Stimulated activated CD4-positive, alpha-beta T cell treated with anti-CD3 and anti-CD28 coated beads, Interleukin-15, amount 100 ng/mL, for 24 hours (primary cell): ENCODE measurements at regions not wholly inside any gene's neighbourhood (a gene's known extent, or its start where the extent isn't known, plus 50 kb on each side); places are given as distances from the start of the nearest gene placed in this dataset.
"Not testable (repeated sequence)": the region's sequence is repeated elsewhere in the genome, so short reads cannot be mapped to it uniquely, and the experiment has no call there.

Source experiments
- DNase-seq: peaks from one replicate; pipeline ENCODE4 v3.0.0-alpha.2; 2020

- no peak for DNase-seq
These were observed 68.0 kb downstream of the CBLN4 start for GRCh38 chr20:55937283-55937682.

DNA sequence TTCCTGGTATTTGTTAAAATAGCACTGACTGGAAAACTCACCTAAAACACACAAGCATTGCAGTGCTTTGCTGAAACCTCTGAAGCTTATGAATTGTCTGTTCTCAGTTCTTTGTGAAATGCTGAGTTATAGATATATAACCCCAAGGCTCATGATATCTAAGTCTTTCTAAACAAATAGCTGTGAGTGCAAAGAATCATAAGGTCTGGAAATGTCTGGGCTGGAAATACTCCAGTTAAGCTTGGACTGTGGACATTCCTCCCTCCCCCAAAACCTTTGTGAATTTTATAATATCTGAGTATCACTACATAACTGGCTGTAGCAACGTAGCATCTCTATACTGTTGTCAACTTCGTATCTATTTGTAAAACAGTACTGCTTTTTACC, 69.1 kb downstream of the CBLN4 start:
- DNase-seq: no peak

- no peak for DNase-seq
These were observed 69.7 kb downstream of the CBLN4 start for GRCh38 chr20:55935448-55936208.

- DNase-seq: no peak
These were observed 71.2 kb downstream of the CBLN4 start for GRCh38 chr20:55934146-55934545.

- DNase-seq: not testable (repeated sequence)
These were observed 74.4 kb downstream of the CBLN4 start for GRCh38 chr20:55930876-55931275.

DNA sequence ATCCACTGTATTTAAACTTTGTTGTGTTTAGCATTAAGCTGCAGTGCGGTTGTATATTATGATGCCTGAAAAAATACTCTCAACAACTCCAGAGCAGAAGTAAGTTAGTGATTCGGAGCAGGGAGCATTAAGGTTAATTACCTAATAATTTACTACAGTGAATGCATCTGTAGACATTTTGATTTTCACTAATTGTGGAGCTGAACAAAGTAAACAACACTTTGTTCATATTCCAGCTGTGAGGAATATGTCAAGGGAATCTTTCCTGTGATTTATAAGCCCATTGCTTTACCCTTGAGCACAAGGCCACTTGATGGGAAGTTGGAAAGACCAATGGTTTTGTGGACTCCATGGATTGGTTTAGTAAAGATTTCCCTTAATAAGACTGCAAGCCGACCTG, 77.1 kb downstream of the CBLN4 start:
- DNase-seq: no peak

DNA sequence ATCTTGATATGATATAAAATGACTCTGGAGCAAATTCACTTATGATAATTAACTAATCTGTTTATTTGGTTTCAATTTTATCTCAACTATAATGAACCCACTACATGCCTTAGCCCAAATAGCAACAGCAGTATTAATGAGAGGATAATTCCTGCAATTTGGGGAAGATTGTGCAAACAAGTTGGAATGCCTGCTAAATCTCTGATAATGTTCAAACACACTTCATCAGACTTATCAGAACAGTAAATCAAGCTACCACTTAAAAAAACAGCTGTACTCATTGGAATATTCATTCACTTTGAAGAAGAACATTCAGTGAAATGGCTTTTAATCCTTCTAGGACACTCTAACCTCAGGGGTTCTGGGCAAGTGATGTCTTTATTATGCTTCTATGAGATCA, 85.4 kb downstream of the CBLN4 start:
- DNase-seq: no peak

GRCh38 chr20:55919319-55919718, 86.0 kb downstream of the CBLN4 start:
- DNase-seq: no peak

GRCh38 chr20:55918471-55918870, 86.8 kb downstream of the CBLN4 start:
- no peak for DNase-seq

GRCh38 chr20:55893031-55893430, 112.3 kb downstream of the CBLN4 start:
- DNase-seq: no peak

GRCh38 chr20:55888685-55889084, 116.6 kb downstream of the CBLN4 start:
- no peak for DNase-seq

DNA sequence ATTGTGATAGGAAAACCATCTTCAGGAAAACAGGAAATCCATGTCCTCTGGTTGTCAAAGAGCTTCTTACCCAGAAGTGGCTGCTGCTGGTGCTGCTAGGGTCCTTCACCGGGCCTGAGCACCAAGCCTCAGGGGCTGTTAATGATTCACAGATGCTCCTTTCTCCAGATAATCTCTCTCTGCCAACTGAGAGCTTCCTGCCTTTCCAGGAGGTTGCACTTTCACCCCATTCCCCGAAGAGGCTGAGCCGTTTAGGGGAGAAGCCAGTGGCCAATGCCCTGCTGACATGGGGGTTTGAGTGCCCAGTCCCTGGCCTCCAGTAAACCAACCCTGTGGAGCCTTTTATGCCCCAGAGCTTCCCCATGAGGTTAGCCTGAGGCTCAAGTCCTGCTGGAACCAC, 122.4 kb downstream of the CBLN4 start:
- DNase-seq: no peak

GRCh38 chr20:55882286-55882685, 123.0 kb downstream of the CBLN4 start:
- DNase-seq: no peak

DNA sequence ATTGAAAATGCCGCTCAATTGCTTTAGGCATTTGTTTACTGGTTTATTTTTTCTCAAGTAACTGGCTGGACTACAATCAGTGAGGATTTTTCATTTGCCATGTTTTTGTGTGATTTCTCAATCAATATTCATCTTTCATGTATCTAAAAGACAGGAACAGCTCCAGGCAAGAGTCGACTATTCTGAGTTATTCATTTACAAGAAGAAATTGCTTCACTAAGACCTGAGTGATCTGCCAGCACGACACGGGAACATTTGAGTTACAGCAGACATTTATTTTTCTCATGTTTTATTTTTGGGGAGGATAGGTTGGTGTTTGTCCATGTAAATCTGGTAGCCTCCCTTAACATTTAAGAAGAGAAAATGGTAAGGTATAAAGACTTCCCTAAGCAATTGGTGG, 124.1 kb downstream of the CBLN4 start:
- no peak for DNase-seq

DNA sequence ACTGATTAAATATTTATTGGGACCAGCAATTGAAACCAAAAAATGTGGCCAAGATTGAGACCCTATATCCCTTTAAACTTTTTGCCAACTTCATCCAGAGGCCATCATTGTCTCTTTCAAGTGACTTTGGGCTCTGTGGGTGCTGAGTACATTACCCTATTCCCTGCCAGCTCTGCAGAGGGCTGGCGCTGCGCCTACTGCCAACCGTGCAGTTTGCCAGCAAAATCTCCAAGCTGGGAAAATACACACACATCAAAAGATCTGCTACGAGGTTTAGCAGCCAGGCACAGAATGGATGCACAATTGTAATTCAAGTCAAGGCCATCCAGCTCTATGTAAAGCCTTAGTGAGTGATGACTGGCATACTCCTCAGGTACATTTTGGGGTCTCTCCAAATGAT, 125.0 kb downstream of the CBLN4 start:
- DNase-seq: no peak

- DNase-seq: no peak
These were observed 150.3 kb downstream of the CBLN4 start for GRCh38 chr20:55855052-55855451.

- no peak for DNase-seq
These were observed 175.0 kb downstream of the CBLN4 start for GRCh38 chr20:55830121-55830827.

GRCh38 chr20:55805138-55805537, 200.2 kb downstream of the CBLN4 start:
- no peak for DNase-seq

GRCh38 chr20:55800552-55801245, 204.6 kb downstream of the CBLN4 start:
- no peak for DNase-seq

DNA sequence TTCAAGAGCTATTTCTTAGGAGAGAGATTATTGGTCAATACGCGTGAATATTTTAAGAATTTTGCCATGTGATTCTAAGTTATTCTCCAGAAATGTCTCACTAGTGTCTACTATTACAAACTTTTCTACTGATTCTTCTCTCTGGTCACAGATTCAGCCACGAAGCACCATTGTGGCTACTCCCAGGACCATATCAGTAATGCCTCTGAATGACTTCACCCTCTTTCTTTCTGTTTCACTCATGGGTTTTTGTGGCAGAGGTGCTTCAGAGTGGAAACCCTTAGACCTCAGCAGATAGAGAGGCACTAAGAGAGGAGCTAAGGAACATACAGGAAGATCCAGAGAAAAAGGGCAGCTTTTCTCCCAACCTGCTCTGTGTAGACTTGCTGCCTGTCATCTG, 211.3 kb downstream of the CBLN4 start:
- no peak for DNase-seq

GRCh38 chr20:55792049-55792448, 213.3 kb downstream of the CBLN4 start:
- no peak for DNase-seq

DNA sequence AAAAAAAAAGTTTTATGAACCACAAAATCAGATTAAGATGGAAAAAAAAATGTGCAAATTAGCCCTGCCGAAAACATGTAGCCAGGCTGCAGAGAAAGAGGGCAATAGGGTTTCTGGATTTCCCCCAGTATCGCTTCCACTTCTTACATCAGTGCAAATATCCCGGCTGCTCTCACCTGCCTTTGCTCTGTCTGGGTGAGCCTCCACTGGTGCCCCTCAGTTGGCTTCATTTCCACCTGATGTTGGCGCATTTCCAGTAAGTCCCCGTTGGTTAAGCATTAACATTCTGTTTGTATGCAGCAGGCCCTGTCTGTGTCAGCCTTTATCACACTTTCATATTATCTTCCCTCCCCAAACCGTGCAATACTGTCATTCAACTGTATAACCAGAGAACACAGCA, 215.1 kb downstream of the CBLN4 start:
- DNase-seq: no peak

- DNase-seq: no peak
These were observed 221.3 kb downstream of the CBLN4 start for GRCh38 chr20:55784036-55784435.

DNA sequence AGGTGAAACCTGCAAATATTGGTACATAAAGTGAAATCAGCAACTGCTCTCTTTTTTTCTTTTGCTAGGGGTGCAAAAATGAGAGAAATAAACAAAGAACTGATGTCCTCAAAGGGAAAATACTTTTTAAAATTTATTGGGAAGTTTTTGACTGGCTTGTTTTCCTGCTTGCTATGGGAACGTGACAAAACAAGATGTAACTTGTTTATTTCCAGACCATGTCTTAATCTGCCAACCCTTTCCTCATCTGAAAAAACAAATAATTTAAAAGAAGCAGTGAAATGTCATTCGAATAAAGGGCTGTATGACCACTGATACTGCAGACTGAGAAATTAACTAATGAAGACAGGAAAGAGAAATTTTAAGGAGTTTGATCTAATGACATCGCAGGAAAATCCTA, 221.9 kb downstream of the CBLN4 start:
- no peak for DNase-seq
